ENCODE measurements at regions not wholly inside any gene's neighbourhood (a gene's known extent, or its start where the extent isn't known, plus 50 kb on each side); places are given as distances from the start of the nearest gene placed in this dataset.

DNA sequence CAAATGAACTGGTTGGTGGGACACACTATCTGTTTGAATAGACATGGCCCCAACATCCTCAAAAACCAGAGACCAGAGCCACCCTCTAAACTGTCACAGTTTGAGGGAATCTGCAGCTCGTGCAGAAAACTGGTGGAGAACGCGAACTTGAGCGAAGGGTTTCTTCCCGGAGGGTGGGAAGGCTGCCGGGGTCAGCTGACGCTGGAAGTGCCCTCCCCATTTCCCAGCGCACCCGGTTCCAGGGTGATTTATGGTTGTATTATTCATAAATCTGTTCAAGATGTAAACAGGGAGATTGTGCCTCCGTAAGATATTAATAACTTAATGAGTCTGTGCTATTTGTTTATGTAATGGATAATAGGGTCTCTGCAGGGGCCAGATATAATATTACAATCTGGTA lies 1396.7 kb downstream of the BRD1 start:
- TF ChIP-seq, protein P1, sequence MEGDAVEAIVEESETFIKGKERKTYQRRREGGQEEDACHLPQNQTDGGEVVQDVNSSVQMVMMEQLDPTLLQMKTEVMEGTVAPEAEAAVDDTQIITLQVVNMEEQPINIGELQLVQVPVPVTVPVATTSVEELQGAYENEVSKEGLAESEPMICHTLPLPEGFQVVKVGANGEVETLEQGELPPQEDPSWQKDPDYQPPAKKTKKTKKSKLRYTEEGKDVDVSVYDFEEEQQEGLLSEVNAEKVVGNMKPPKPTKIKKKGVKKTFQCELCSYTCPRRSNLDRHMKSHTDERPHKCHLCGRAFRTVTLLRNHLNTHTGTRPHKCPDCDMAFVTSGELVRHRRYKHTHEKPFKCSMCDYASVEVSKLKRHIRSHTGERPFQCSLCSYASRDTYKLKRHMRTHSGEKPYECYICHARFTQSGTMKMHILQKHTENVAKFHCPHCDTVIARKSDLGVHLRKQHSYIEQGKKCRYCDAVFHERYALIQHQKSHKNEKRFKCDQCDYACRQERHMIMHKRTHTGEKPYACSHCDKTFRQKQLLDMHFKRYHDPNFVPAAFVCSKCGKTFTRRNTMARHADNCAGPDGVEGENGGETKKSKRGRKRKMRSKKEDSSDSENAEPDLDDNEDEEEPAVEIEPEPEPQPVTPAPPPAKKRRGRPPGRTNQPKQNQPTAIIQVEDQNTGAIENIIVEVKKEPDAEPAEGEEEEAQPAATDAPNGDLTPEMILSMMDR (IDR thresholded peaks at IDR 0.05; ENCODE audit: low read depth, low read length), result no peak
- no peak for TF ChIP-seq POLR2A (IDR thresholded peaks at IDR 0.05; ENCODE audit: extremely low read depth, insufficient read length)
- TF ChIP-seq, protein P2, sequence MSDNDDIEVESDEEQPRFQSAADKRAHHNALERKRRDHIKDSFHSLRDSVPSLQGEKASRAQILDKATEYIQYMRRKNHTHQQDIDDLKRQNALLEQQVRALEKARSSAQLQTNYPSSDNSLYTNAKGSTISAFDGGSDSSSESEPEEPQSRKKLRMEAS (IDR thresholded peaks at IDR 0.05; ENCODE audit: low read depth, low read length), result no peak
- no peak for TF ChIP-seq MYC (IDR thresholded peaks at IDR 0.05; ENCODE audit: low read depth, low read length)

All from NB4 (cell line).